EL (cell line): ENCODE measurements at regions not wholly inside any gene's neighbourhood (a gene's known extent, or its start where the extent isn't known, plus 50 kb on each side); places are given as distances from the start of the nearest gene placed in this dataset.
A peak's percentile ranks its signal among the peaks of the same experiment; 100 is the strongest.

Source experiments
- DNase-seq: peaks from one replicate; pipeline ENCODE4 v3.0.0-alpha.2; 2016

- no peak for DNase-seq
Observed at GRCh38 chr5:74336297-74336696, 304.2 kb downstream of the ENC1 start.

DNA sequence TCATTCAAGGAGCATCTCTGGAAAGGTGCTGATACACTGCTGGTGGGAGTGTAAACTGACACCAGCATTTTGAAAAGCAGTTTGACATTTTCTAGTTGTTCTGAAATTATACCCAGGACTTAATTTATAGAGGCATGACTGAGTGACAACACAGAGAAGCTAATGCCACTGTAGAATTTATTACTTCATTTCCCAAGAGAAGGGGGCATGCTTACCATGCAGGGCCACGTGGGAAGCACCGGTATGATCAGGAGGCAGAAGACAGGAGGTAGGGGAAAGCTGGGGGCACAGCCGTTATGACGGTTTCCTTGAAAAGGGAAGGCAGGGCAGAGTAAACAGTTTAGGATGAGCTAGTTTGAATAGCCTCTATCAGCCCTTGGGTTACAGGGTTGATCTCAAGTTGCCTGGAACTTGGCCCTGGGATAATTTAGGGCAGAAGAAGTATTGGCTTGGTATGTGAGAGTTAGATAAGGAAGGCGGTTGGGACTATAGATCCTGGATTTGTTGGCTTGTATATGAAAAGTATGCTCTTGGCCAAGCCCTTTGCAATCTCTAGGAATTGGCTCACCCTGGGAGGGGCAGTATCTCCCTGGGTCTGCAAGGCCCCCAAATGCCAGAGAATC lies 305.7 kb downstream of the ENC1 start:
- DNase-seq = no peak

GRCh38 chr5:74334062-74334761 lies 306.3 kb downstream of the ENC1 start:
- DNase-seq = no peak

GRCh38 chr5:74333430-74333829 lies 307.1 kb downstream of the ENC1 start:
- no peak for DNase-seq

GRCh38 chr5:74332682-74333081 lies 307.8 kb downstream of the ENC1 start:
- DNase-seq = no peak

GRCh38 chr5:74332006-74332405 lies 308.5 kb downstream of the ENC1 start:
- DNase-seq = no peak

DNA sequence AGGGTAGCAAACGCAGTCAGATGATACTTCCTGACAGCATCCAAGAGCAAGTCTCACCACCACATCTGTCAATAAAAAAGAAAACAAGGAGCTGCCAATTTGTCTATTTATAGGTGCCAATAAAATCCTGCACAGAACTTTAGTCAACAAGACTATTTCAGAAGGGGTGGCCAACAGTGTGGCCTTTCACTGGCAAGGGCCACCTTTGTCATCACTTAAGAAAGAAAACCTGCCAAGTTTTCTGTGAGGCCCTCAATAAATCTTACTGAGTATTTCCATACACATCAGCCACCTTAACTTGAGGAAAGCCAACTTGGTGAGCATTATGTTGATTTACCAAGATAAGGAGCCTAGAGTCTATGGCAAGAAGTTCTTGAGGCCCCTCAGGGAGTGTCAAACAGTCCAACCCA lies 312.3 kb downstream of the ENC1 start:
- no peak for DNase-seq

DNA sequence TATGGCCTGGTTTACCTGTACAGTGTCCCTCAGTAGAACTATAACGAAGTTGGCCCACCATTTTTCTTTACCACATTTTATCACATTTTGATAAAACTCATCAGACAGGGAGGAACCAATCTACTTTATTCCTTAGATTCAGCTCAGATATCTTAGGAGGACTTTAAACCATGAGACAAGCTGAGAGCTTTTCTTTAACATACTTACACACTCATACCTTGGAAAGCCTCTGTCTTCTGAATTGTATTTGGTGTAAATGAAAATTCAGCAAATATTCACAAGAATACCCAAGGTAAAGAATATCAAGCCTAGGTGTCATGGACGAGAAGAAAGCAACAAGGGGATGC lies 313.2 kb downstream of the ENC1 start:
- no peak for DNase-seq

DNA sequence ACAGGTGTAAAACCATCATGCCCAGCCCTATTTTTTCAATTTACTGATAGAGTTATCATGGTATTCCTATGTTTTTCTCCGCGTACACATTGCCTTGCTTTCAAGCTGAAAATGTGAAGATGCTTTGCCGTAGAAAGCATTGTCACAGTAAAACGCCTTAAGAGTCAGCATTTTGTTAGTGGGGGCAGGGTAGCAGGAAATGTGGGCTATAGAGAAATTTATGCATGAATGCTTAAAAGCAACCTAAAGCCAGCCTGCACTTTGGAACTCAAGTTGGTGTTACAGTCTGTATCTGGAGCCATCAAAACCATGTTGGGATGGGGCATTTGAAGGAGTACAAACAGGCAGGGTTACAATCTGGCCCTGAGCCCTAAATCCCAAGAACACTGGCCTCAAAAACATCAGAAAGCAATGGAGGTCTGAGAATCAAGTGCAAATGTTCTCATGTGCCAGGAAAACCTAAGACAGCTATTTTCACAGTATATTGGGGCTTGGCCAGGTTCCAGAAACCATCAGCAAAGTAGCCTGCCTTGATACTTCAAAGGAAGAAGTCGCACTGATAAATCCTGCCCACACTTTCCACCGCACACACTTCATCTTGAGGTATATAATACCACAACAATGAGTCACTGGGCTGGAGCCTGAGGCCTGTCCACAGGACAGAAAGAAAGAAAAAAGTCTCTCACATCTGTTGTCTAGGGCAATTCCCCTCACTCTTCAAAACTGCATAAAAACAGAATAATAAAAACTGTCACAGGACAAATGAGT lies 313.8 kb downstream of the ENC1 start:
- peak; percentile 97 for DNase-seq

DNA sequence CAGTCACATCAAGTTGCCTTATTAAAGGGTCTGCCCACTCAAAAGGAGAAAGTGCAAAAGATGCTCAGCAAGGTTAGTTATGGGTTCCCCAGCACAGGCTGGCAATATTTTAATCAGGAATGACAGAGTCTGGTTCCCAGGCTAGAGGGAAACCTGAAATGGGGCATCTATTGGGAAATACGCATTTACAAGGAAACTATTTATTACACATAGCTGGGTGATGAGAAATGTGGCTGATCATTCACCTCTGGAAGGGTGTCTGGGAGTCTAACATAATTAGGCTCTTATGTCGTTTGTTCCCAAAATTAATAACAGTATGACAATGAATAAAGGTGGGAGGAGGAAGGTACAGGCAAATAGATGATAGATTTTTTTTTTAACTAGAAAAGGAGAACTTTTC lies 314.7 kb downstream of the ENC1 start:
- peak; percentile 60 for DNase-seq

- DNase-seq = no peak
Observed at GRCh38 chr5:74324556-74324955, 316.0 kb downstream of the ENC1 start.

DNA sequence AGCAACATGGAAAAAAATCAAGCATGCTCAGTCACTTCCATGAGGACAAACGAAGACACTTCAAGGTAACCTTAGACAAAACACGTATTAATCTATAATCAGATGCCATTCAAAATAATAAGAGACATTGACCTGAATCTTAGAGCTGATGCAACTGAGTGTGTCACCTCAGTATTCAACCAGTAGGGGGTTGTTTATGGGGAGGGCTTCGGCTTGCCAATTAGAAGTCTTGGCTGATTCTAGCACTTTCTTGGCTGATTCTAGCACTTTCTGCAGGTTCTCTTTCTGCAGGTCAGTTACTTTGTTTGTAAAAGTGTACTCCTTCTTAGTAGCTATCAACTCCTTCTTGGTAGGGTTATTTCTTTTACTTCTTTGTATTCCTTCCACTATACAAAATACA lies 317.6 kb downstream of the ENC1 start:
- no peak for DNase-seq

- DNase-seq = no peak
Observed at GRCh38 chr5:74322191-74322590, 318.3 kb downstream of the ENC1 start.

GRCh38 chr5:74321326-74321725 lies 319.2 kb downstream of the ENC1 start:
- DNase-seq = no peak

- no peak for DNase-seq
Observed at GRCh38 chr5:74320526-74320925, 320.0 kb downstream of the ENC1 start.

DNA sequence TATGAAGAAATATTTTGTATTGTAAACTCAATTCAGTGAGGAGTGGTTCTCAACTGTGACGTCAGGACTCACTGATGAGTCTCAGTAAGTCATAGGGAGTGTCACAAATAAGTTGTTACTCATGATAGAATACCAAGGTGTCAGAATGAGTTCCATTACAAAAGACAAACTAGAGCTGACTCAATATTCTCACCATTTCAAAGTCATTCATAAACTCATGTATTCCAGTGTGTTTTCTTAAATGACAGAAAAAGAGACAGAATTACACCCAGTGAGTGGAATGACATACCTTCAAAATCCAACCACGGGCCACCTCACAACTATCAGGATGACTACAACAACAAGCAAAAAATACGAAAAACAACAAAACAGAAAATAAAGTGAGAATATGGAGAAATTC lies 321.5 kb downstream of the ENC1 start:
- DNase-seq = peak; percentile 34

- peak; percentile 98 for DNase-seq
Observed at GRCh38 chr5:74316064-74316603, 324.4 kb downstream of the ENC1 start.

DNA sequence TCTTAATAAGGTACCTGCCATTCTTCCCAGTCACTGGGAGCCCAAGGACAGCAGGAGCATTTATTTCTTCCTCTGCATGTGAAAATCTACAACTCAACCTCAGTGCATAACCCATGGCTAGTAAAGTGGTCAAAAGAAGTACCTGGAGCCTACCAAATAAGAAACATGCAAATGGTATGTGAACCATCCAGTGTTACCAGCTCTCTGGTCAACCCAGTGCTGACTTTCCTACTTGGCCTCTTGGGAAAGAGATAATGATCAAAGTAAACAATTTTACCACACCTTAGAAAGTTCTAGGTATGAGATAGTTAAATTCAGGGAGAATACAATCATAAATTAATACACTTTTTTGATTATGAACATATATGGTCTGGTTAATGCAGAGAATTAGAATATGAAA lies 325.6 kb downstream of the ENC1 start:
- DNase-seq = no peak

GRCh38 chr5:74313896-74314295 lies 326.6 kb downstream of the ENC1 start:
- no peak for DNase-seq

DNA sequence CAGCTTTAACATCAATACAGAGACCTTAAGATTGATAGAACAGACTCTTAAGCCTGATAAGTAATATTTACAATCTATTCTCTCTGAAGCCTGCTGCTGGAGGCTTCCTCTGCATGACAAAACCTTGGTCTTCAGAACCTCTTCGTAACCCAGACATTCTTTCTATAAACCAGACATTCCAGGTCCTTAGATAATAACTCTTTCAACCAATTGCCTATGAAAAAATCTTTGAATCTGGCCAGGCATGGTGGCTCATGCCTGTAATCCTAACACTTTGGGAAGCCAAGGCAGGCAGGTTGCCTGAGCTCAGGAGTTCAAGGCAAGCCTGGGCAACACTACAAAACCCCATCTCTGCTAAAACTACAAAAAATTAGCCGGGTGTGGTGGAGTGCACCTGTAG lies 327.8 kb downstream of the ENC1 start:
- no peak for DNase-seq

DNA sequence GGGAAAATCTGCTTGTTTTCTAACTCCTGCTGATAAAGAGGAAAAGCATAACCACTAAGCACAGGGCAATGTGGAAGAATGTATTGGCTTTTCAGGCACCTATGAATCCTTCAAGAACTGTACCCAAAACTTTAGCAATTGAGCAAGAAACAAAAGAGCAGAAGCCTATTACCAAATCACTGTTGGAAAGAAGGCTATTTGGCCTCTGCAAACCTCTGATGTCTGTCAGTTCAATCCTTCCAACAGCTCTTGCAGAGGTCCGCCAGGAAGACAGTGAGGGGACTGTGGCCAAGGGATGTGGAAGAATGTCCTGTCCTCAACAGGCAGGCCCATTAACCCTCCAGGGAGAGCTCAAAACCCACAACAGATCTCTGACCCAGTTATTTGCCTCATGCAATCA lies 328.6 kb downstream of the ENC1 start:
- no peak for DNase-seq

- no peak for DNase-seq
Observed at GRCh38 chr5:74310997-74311930, 329.3 kb downstream of the ENC1 start.

DNA sequence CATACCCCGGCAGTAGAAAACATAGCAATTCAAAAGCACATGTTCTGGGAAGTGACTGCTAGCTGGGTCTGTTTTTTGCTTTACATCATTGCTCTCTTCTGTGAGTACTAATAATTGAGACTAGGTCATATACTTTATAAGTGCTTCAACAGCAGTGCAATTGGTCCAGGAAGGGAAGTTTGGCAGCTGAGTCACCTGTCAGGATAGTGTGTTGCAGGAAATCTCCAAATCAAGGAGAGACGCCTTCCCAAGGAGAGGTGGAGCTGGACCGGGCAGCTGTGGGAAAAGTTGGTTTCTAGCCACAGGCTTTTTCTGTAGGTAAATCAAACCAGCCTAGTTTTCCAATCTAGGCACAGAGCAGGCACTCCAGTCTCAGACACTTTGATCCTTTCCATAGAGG lies 330.1 kb downstream of the ENC1 start:
- peak; percentile 49 for DNase-seq
